Uterus (tissue), 3 donors: ENCODE measurements at regions not wholly inside any gene's neighbourhood (a gene's known extent, or its start where the extent isn't known, plus 50 kb on each side); places are given as distances from the start of the nearest gene placed in this dataset.

Source experiments
- DNase-seq, 2 donors: peaks; one replicate each; pipeline ENCODE4 v3.0.0-alpha.2; 2019 to 2020
- H3K27ac ChIP-seq, 2 donors: fragments of 200-600 bp; sonication (generic); 1 replicate in 1 of 2; 2 replicates in 1 of 2; pipeline ENCODE4 v1.5.1; 2016 to 2018
- H3K27me3 ChIP-seq, 2 donors: fragments of 200-600 bp; sonication (generic); one replicate each; pipeline ENCODE4 v1.5.1; 2018 to 2019; ENCODE audit warnings: control low read depth in 1 of 2
- H3K36me3 ChIP-seq, 2 donors: fragments of 200-600 bp; sonication (generic); one replicate each; pipeline ENCODE4 v1.5.1; 2019; ENCODE audit warnings: control low read depth in 1 of 2
- H3K4me1 ChIP-seq, 2 donors: fragments of 200-600 bp; sonication (generic); one replicate each; pipeline ENCODE4 v1.5.1; 2018 to 2019; ENCODE audit warnings: control low read depth in 1 of 2
- H3K4me3 ChIP-seq, 2 donors: fragments of 200-600 bp; sonication (generic); 1 replicate in 1 of 2; 2 replicates in 1 of 2; pipeline ENCODE4 v1.5.1; 2018 to 2019; ENCODE audit warnings: mild to moderate bottlenecking in 1 of 2
- H3K9me3 ChIP-seq, 2 donors: fragments of 200-600 bp; sonication (generic); one replicate each; pipeline ENCODE4 v1.5.1; 2019; ENCODE audit warnings: control low read depth in 1 of 2
- POLR2A ChIP-seq, 2 donors: fragments of 450-650 bp; IDR thresholded peaks; one replicate each; pipeline ENCODE4 v1.6.1; 2016; ENCODE audit warnings: antibody characterized with exemption in 2 of 2, mild to moderate bottlenecking in 1 of 2, moderate library complexity in 1 of 2
- intact Hi-C: fragments of 100-400 bp; cut with DNase I; formaldehyde crosslinking; loops from one replicate; pipeline ENCODE4 v1.15.1; 2023; ENCODE audit warnings: low total_unique reads
- TF ChIP-seq, protein P1 (sequence below), 4 experiments: fragments of 200-600 bp in 2 of 4; fragments of 450-650 bp in 2 of 4; sonication (generic) in 2 of 4; IDR thresholded peaks; one replicate each; pipeline ENCODE4 v1.5.1; 2016 to 2019; ENCODE audit warnings: antibody characterized with exemption in 4 of 4, mild to moderate bottlenecking in 2 of 4, moderate library complexity in 1 of 4
- donor health status: DM: yes; HTN: yes; CAD: no.

DNA sequence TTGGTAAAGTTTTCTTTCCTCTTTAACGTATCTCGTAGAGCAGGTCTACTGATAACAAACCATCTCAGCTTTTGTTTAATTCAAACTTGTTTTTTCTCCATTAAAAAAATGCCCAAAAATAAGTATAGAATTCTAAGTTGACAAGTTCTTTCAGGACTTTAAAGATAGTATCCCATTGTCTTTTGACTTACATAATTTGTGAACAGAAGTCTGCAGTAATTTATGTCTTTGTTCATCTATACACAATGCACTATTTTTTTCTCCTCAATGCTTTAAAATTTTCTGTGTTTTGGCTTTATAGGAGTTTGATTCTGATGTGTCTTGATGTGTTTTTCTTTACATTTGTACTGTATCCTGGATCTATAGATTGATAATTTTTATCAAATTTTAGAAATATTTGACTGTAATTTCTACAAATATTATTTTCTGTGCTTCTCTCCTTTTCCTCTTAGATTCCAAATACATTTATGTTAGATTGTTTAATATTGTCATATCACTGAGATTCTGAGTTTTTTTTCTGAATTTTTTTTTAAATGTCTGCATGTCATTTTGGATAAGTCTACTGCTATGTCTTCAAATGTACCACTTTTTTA, 143.3 kb downstream of the FTCDNL1 start:
- H3K27me3 ChIP-seq: no peaks in the 10 kb centered on the region
- no peak overlapping the region for H3K27ac ChIP-seq
- intact Hi-C loops: no loop called here
- no peaks in the 10 kb centered on the region for H3K4me1 ChIP-seq
- H3K4me3 ChIP-seq: no peak overlapping the region
- TF ChIP-seq POLR2A (IDR thresholded peaks at IDR 0.05): no peak
- TF ChIP-seq, protein P1, sequence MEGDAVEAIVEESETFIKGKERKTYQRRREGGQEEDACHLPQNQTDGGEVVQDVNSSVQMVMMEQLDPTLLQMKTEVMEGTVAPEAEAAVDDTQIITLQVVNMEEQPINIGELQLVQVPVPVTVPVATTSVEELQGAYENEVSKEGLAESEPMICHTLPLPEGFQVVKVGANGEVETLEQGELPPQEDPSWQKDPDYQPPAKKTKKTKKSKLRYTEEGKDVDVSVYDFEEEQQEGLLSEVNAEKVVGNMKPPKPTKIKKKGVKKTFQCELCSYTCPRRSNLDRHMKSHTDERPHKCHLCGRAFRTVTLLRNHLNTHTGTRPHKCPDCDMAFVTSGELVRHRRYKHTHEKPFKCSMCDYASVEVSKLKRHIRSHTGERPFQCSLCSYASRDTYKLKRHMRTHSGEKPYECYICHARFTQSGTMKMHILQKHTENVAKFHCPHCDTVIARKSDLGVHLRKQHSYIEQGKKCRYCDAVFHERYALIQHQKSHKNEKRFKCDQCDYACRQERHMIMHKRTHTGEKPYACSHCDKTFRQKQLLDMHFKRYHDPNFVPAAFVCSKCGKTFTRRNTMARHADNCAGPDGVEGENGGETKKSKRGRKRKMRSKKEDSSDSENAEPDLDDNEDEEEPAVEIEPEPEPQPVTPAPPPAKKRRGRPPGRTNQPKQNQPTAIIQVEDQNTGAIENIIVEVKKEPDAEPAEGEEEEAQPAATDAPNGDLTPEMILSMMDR (IDR thresholded peaks at IDR 0.05): no peak
- H3K36me3 ChIP-seq: no peaks in the 10 kb centered on the region
- DNase-seq: no peak
- no peaks in the 10 kb centered on the region for H3K9me3 ChIP-seq

DNA sequence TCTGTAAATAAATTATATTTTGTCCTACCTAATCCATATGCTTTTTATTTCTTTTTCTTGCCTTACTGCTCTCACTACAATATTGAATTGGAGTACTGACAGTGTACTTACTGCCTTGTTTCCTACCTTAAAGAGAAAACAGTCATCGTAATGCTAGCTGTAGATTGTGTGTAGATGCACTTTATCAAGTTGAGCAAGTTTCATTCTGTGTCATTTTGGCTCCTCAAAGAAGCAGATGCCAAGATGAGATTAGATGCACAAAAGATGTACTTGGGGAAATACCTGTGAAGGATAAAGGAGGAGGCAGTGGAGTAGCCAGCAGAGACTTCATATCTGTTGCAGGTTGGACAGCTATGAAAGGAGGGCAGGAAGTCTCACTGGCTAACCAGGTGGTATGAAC, 145.5 kb downstream of the FTCDNL1 start:
- DNase-seq: no peak
- TF ChIP-seq, protein P1 (IDR thresholded peaks at IDR 0.05): no peak
- TF ChIP-seq POLR2A (IDR thresholded peaks at IDR 0.05): no peak
- H3K4me3 ChIP-seq: no peak overlapping the region
- no peaks in the 10 kb centered on the region for H3K4me1 ChIP-seq
- no peaks in the 10 kb centered on the region for H3K36me3 ChIP-seq
- H3K9me3 ChIP-seq: no peaks in the 10 kb centered on the region
- H3K27ac ChIP-seq: no peak overlapping the region
- no peaks in the 10 kb centered on the region for H3K27me3 ChIP-seq
- intact Hi-C loops: no loop called here

DNA sequence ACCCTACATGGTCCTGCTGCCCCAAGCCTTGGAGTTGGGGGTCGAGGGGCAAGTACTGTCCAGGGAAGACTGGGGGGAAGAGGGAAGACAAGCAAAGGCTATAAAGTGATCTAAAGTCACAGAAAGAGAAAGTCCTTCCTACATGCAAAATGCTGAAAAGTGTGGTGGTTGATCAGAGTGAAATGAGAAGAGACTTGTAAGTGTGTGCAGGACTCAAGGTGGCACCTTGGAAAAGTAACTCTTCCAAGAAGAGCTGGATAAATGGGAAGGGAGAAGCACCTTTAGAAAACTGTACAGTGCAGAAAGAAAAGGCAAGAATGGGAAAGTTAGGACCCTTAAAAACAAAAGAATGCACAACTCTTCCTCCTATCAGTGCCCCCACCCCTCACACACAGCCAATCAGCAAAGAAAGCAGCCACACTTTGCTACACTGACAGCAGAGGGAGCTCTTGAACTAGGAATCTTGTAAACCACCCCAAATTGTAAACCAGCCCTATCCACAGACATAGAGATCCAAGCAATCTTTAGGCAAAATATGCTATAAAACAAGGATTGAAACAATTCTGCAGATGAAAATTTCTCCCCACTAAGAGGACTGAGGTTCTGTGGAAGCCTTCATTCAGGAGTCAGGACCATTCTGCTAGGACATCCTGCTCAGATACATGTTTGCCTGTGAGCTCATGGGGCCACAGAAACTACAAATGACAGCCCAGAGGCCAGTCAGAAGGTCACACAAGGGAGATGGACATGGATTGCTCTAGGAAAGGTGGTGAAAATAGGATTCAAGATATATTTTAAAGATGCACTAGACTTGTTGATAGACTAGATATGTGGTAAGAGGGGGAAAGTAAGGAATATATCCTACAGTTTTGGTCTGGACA, 146.4 kb downstream of the FTCDNL1 start:
- intact Hi-C loops: no loop called here
- H3K4me1 ChIP-seq: no peaks in the 10 kb centered on the region
- H3K27me3 ChIP-seq: no peaks in the 10 kb centered on the region
- H3K36me3 ChIP-seq: no peaks in the 10 kb centered on the region
- no peak for DNase-seq
- no peak for TF ChIP-seq POLR2A (IDR thresholded peaks at IDR 0.05)
- TF ChIP-seq, protein P1 (IDR thresholded peaks at IDR 0.05): peak in 3 of 4 experiments; percentile 14 to 41 (median 23)
- no peaks in the 10 kb centered on the region for H3K9me3 ChIP-seq
- no peak overlapping the region for H3K4me3 ChIP-seq
- H3K27ac ChIP-seq: no peak overlapping the region

DNA sequence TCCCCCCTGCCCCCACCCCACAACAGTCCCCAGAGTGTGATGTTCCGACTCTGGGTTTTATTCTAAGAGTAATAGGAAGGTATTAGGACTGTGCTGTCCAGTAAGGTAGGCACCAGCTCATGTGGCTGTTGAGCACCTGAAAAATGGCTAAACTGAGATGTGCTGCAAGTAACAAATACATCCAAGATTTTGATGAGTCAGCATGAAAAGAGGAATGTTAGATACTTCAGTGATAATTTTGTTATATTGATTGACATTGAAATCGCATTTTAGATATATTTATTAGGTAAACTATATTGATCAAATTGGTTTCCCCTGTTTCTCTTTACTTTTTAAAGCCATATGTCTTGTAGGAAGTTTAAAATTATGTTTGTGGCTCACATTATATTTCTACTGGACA, 147.8 kb downstream of the FTCDNL1 start:
- Histone ChIP-seq H3K4me3 (no peak overlapping the region), H3K27ac (no peak overlapping the region), H3K4me1 (no peaks in the 10 kb centered on the region), H3K27me3 (no peaks in the 10 kb centered on the region), H3K9me3 (no peaks in the 10 kb centered on the region), H3K36me3 (no peaks in the 10 kb centered on the region)
- no peak for TF ChIP-seq POLR2A (IDR thresholded peaks at IDR 0.05)
- TF ChIP-seq, protein P1 (IDR thresholded peaks at IDR 0.05): no peak
- DNase-seq: no peak
- intact Hi-C loops: no loop called here

DNA sequence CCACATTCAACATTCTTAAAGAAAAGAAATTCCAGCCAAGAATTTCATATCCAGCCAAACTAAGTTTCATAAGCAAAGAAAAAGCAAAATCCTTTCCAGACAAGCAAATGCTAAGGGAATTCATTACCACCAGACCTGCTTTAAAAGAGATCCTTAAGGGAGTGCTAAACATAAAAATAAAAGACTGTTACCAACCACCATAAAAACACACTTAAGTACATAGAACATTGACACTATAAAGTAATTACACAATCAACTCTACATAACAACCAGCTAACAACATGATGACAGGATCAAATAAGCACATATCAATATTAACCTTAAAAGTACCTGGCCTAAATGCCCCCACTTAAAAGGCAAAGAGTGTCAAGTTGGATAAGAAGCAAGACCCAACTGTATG, 153.5 kb downstream of the FTCDNL1 start:
- no peaks in the 10 kb centered on the region for H3K9me3 ChIP-seq
- H3K36me3 ChIP-seq: no peaks in the 10 kb centered on the region
- TF ChIP-seq POLR2A (IDR thresholded peaks at IDR 0.05): no peak
- TF ChIP-seq, protein P1 (IDR thresholded peaks at IDR 0.05): no peak
- no peaks in the 10 kb centered on the region for H3K27me3 ChIP-seq
- intact Hi-C loops: no loop called here
- no peak for DNase-seq
- H3K4me1 ChIP-seq: no peaks in the 10 kb centered on the region
- no peak overlapping the region for H3K27ac ChIP-seq
- no peak overlapping the region for H3K4me3 ChIP-seq
